Left lobe of liver (tissue), 2 donors: ENCODE measurements at regions not wholly inside any gene's neighbourhood (a gene's known extent, or its start where the extent isn't known, plus 50 kb on each side); places are given as distances from the start of the nearest gene placed in this dataset.

Experiments
- ATAC-seq: fragments of 200-7000 bp; cut with Tn5 transposase; one replicate; pipeline ENCODE4 v1.9.1; 2020; ENCODE audit warnings: mild to moderate bottlenecking, moderate library complexity
- DNase-seq: peaks from one replicate; pipeline ENCODE4 v3.0.0-alpha.2; 2020; ENCODE audit warnings: low spot score
- donor health status: DM: no; HTN: no; CAD: no; lungs with moderate emphysema.
- donor health status: DM: no; HTN: yes; CAD: no.

GRCh38 chr2:237170020-237170419 is 84.3 kb downstream of the COPS8 start:
- DNase-seq (no peak), ATAC-seq (no peak)

DNA sequence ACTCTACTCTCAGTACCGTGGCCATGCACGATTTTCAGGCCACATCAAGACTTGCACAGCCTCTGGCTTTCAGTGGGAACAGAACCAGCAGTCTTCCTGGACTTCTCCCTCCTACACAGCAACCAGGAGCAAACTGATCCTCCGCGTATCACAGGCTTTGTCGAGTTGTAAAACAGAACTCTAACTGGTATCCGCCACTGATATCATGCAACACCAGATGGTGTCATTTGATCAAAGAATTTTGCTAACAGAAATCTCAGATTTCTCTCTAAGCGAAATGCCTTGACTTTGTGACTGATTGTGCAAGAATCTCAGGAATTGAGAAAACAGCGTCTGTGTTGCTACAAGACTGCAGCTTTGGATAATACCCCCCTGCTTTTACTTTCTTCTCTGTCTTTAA is 85.7 kb downstream of the COPS8 start:
- ATAC-seq (peak; percentile 38), DNase-seq (no peak)

DNA sequence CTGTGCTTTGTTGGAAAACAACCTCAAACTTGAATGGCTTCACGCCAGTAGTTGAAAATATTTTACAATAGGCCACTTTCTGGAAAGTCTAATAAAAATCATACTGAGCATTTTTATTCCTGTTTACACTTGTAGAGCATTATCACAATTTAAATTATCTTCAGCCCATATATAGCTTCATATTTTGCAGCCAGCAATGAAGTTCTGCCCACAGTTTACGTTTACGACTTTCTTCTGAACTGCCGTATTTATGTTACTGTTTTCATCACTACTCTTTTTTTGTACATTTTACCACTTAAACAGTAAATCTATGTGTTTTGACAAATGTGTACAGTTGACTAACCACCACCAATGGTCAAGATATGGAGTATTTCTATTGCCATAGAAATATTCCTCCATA is 86.2 kb downstream of the COPS8 start:
- ATAC-seq: no peak
- no peak for DNase-seq

DNA sequence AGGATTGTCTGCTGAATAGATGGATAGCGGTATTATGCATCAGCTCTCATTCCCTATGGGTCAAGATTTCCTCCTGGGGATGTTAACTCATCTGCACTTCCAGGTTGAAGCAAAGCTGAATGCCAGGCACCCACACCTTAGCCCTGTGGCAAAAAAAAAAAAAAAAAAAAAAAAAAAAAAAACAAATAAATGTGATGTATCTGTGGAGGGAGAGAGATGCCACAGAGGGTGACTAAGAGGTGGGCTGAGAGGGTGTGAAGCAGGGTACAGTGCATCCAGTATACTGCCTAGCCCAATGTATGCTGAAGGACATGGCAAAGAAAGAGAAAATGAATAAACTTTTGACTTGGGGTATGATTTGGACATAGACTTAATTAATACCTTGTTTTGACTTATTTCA is 91.4 kb downstream of the COPS8 start:
- no peak for ATAC-seq
- no peak for DNase-seq

DNA sequence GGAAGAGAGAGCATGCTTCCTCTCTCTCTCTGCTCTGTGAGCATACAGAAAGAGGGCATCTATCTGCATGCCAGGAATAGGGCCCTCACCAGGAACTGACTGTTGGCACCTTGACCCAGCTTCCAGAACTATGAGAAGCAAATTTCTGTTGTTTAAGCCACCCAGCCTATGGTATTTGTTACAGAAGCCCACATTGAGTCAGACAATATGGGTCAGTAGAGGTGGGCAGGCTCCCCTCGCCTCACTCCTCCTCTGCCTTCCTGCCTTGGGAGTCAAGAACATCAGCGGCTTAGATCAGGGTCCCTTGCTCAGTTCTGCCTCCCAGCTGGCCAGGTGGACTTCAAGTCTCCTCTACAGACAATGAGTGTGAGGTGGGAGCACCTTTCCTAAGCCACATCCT is 92.3 kb downstream of the COPS8 start:
- DNase-seq (no peak), ATAC-seq (no peak)

GRCh38 chr2:237178396-237178795 is 92.7 kb downstream of the COPS8 start:
- DNase-seq (no peak), ATAC-seq (no peak)

DNA sequence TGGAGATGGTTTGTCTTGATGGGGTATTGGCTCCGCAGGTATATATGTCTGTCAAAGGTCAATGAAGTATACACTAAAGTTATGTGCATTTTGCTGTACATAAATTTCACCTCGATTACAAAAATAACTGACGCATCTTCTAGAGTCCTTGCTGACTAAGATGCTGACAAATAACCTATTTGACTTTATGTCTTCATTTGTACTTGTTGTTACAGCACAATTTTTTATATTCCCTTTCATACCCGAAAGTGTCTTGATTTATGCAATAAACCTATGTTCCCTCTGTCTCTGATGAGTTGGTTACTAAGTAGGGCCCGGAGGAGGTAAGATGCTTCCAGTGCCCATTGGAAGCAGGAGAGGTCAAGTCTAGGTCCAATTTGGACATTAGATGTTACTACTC is 93.5 kb downstream of the COPS8 start:
- no peak for DNase-seq
- no peak for ATAC-seq

GRCh38 chr2:237180187-237180586 is 94.5 kb downstream of the COPS8 start:
- DNase-seq (no peak), ATAC-seq (no peak)

DNA sequence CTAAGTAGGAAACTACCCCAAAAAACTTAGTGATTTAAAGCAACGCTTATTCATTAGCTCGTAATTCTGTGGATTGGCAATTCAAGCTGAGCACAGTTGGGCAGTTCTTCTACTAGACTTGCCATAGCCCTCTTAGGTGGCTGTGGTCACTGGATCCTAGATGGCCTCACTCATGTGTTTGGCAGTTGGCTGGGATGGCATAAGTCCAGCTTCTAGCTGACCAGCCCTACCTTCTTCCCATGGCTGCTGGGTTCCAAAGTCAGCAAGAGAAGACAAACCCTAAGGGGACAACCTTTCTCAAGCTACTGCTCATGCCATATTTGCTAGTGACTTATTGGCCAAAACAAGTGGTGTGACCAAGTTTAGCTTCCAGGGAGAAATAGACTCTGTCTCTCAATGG is 95.3 kb downstream of the COPS8 start:
- no peak for ATAC-seq
- no peak for DNase-seq

- no peak for ATAC-seq
- no peak for DNase-seq
These were observed 96.2 kb downstream of the COPS8 start for GRCh38 chr2:237181844-237182243.

DNA sequence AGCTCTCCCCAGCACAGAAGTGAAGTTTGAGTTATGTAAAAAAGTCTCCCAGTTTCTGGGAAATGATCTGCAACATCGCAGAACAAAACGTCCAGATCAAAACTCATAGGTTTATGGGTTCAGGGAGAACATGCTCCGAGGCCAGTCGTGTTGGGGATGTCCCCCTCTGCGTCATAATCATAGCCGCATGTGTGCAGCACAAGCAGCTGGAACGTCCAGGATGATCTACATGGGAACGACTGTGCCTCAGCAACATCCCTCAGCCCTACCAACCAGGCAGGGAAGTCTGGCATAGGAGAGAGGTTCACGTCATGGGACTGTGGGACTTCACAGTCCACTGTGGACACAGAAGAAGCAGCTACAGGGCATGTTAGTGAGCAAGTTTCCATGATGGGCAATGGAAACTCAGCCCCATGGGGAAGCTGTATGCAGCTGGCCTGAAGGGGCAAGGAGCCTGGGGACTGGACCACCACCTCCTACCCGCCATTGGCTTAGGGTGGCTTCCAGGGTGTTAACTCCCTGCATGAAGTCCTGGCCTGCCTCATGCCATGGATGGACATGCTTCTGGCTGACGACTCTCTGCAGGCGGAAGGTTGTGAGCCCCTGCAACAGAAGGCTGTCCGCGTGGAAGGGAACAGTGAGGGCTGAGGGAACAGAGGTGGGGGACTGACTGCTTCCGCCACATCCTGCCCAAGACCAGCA is 96.9 kb downstream of the COPS8 start:
- DNase-seq (no peak), ATAC-seq (no peak)

DNA sequence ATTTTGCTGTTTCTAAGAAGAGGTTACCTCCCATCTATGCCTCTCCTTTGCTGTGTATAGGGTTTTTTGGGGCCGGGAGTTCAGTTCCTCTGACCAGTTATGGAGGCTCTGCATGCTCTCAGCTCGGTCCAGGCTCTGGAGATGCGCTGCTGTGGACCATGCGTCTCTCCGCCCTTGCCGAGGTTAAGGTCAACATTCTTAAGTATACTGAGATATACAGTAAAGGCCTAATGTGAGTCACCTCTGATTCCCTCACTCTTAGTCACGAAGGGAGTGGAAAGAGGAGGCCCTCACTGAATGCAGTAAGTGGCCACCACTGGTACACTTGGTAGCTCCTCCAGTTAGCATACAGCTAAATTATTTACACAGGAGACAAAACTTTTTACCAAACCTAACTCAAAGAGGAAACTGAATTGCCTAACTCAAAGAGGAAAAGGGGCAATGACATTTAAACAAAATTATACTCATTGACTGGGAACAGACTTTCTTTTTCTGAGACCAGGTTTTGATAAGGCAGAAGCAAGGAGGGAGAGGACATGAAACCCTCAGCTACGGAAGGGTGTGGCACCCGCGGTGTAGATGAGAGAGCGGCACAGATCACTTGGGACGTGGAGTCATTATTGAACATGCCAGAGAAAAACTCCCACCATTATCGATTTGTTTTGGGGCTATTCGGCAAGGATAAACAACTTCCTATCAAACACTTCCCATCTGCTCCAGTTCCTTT is 98.7 kb downstream of the COPS8 start:
- no peak for DNase-seq
- ATAC-seq: no peak

- no peak for DNase-seq
These were observed 99.3 kb downstream of the COPS8 start for GRCh38 chr2:237184919-237185552.

DNA sequence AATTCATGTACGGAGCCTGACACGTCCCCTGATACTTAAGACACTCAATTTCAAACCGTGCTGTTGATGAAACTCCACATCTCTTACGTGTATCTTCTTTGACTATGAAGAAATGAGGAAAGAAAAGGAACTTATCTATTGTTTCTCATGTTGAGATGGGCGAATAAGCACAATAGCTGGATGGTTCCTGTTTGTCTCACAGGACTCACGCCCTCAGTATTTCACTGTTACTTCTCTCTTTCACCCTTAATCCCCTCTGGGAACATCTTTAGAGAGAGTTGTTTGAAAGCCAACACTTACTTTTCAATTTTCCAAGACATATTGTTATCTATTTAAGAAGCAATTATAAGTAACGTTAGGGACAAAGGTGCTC is 99.8 kb downstream of the COPS8 start:
- DNase-seq: no peak
- ATAC-seq: no peak

More at GRCh38 chr2:237184919-237185552, 99.3 kb downstream of the COPS8 start:
- no peak for ATAC-seq

DNA sequence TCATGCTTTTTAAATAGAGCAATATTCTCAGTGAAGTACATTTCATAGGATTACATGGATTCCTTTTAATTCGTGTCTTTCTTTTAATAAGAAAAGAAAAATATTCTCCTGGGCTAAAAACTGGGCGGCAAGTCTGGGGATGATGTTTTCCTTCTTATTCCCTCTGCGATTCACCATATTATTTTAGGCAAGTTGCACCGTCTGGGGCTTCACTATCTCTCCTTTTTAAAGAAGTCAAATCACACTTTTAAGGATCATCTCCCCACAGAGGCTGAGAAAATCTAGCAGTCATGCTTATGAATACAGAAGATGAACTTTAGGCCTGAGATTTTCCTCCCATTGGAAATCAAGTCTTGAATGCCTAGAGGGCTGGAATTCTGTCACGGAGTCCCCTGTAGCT is 104.1 kb downstream of the COPS8 start:
- DNase-seq (no peak), ATAC-seq (no peak)

GRCh38 chr2:237190966-237191713 is 105.5 kb downstream of the COPS8 start:
- no peak for ATAC-seq
- DNase-seq: no peak

GRCh38 chr2:237191714-237192081 is 106.0 kb downstream of the COPS8 start:
- DNase-seq (no peak), ATAC-seq (no peak)

DNA sequence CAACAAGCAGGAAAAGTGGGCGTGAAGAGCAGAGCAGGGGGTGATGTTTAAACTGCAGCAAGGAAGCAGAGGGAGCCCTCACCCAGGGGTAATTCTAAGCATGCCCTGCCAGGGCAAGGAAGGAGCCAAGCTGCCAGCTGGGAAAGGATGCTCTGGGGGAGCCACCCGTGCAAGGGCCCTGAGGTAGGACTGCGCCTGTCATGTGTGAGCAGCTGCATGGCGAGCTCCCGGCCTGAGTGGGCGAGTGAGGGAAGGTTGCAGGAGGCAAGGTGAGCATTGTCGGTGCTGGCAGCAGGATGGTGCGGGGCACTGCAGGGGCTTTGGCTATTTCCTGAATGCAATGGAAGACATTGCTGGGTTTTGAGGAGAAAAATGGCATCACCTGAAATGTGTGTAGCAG is 107.2 kb downstream of the COPS8 start:
- ATAC-seq (no peak), DNase-seq (no peak)

GRCh38 chr2:237193436-237193835 is 107.7 kb downstream of the COPS8 start:
- DNase-seq: no peak
- no peak for ATAC-seq

GRCh38 chr2:237194081-237194480 is 108.4 kb downstream of the COPS8 start:
- ATAC-seq (no peak), DNase-seq (no peak)

GRCh38 chr2:237194906-237195305 is 109.2 kb downstream of the COPS8 start:
- no peak for DNase-seq
- ATAC-seq: no peak
